ENCODE measurements at regions not wholly inside any gene's neighbourhood (a gene's known extent, or its start where the extent isn't known, plus 50 kb on each side); places are given as distances from the start of the nearest gene placed in this dataset.

DNA sequence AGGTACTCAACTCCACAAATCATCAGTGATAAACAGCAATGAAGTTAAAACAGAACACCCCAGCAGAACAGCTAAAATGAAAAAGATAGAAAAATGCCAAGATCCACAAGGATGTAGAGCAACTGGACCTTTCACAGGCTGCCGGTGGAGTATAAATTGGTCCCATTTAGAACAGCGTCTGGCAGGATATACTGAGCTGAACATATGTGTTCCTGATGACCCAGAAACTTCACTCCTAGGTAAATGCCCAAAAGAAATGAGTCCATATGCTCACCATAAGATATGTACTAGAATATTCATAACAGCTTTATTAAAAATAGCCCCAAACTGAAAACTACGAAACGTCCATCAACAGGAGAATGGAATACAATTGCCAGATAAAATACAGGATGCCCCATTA, 102.4 kb downstream of the OAT start:
- TF ChIP-seq EZH2 (IDR thresholded peaks at IDR 0.05; ENCODE audit: borderline replicate concordance) (no peak), EZH2phosphoT487 (IDR thresholded peaks at IDR 0.05; ENCODE audit: low read depth, severe bottlenecking, unreplicated experiment) (no peak)
- TF ChIP-seq, protein P1, sequence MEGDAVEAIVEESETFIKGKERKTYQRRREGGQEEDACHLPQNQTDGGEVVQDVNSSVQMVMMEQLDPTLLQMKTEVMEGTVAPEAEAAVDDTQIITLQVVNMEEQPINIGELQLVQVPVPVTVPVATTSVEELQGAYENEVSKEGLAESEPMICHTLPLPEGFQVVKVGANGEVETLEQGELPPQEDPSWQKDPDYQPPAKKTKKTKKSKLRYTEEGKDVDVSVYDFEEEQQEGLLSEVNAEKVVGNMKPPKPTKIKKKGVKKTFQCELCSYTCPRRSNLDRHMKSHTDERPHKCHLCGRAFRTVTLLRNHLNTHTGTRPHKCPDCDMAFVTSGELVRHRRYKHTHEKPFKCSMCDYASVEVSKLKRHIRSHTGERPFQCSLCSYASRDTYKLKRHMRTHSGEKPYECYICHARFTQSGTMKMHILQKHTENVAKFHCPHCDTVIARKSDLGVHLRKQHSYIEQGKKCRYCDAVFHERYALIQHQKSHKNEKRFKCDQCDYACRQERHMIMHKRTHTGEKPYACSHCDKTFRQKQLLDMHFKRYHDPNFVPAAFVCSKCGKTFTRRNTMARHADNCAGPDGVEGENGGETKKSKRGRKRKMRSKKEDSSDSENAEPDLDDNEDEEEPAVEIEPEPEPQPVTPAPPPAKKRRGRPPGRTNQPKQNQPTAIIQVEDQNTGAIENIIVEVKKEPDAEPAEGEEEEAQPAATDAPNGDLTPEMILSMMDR (IDR thresholded peaks at IDR 0.05; ENCODE audit: poor library complexity): no peak
- no peak for DNase-seq (ENCODE audit: low spot score)
- no peaks in the 10 kb centered on the region for H3K9me2 ChIP-seq (replicated peaks; ENCODE audit: insufficient read depth)
- H3K4me1 ChIP-seq (ENCODE audit: insufficient read depth): no peaks in the 10 kb centered on the region
- H3K4me2 ChIP-seq: no peak overlapping the region
- H3K4me3 ChIP-seq: no peak overlapping the region
- H3K9me3 ChIP-seq (ENCODE audit: low read depth): no peaks in the 10 kb centered on the region
- H4K20me1 ChIP-seq (ENCODE audit: insufficient read depth, poor library complexity, severe bottlenecking): no peaks in the 10 kb centered on the region
- H3K36me3 ChIP-seq (replicated peaks; ENCODE audit: insufficient read depth, low read depth): no peaks in the 10 kb centered on the region
- no peak overlapping the region for H2AFZ ChIP-seq
- no peaks in the 10 kb centered on the region for H3K79me2 ChIP-seq
- 94% methylated on average over 4 of the region's 4 CpGs for WGBS (ENCODE audit: low lambda C conversion rate, missing lambda C conversion rate)
- H3K27me3 ChIP-seq: no peaks in the 10 kb centered on the region
- H3K27ac ChIP-seq: no peak overlapping the region

DNA sequence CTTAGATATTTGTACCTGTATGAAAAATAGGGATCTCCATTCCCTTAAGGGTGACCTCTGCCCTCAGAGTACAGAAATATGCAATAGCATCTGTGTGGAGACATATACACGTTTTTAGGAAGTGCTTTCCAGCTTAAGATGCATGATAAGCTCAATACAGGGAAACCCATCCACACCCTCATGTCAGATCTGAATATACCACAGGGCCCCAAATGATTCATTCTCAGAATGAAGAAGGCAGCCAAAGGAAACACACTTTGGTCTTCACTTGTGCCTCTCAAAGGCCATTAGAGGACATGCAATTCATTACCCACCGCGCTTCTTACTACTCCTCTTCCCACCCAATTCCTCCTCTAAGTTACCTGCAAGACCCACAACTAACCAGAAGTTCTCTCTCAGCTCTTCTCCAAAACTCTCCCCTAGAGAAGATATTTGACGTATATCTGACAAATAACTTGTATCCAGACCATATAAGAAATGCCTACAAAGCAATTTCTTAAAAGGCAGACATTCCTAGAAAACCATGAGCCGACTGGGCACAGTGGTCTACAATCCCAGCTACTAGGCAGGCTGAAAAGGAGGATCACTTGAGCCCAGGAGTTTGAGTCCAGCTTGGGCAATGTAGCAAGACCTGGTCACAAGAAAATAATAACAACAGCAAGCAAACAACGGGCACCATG, 103.0 kb downstream of the OAT start:
- Histone ChIP-seq H3K27ac (no peak overlapping the region), H2AFZ (no peak overlapping the region), H3K9me2 (replicated peaks; ENCODE audit: insufficient read depth) (no peaks in the 10 kb centered on the region), H3K4me3 (no peak overlapping the region), H3K4me2 (no peak overlapping the region), H4K20me1 (ENCODE audit: insufficient read depth, poor library complexity, severe bottlenecking) (no peaks in the 10 kb centered on the region), H3K4me1 (ENCODE audit: insufficient read depth) (no peaks in the 10 kb centered on the region), H3K36me3 (replicated peaks; ENCODE audit: insufficient read depth, low read depth) (no peaks in the 10 kb centered on the region), H3K27me3 (no peaks in the 10 kb centered on the region), H3K9me3 (ENCODE audit: low read depth) (no peaks in the 10 kb centered on the region), H3K79me2 (no peaks in the 10 kb centered on the region)
- no peak for DNase-seq (ENCODE audit: low spot score)
- 72% methylated on average over 6 of the region's 6 CpGs for WGBS (ENCODE audit: low lambda C conversion rate, missing lambda C conversion rate)
- TF ChIP-seq, protein P1 (IDR thresholded peaks at IDR 0.05; ENCODE audit: poor library complexity): no peak
- TF ChIP-seq EZH2 (IDR thresholded peaks at IDR 0.05; ENCODE audit: borderline replicate concordance) (no peak), EZH2phosphoT487 (IDR thresholded peaks at IDR 0.05; ENCODE audit: low read depth, severe bottlenecking, unreplicated experiment) (no peak)

DNA sequence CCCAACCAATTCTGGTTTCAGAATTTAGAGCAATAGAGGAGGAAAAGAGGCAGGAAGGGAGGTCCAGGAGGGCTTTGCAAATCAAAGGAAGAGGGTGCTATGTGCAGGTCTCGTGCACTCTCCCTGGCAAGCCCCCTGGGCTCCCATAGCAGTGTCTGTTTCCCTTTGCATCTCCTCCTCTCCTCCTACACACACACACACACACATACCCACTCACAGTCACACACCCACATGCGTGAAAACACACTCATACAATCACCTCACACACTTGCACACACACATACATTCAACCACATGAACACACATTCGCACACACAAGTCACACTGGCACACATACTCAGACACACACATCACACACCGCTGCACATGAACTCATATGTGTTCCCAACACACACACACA, 105.3 kb downstream of the OAT start:
- no peak for DNase-seq (ENCODE audit: low spot score)
- WGBS (ENCODE audit: low lambda C conversion rate, missing lambda C conversion rate): 95% methylated on average over 4 of the region's 4 CpGs

More for the DNA sequence above, 105.3 kb downstream of the OAT start:
- Histone ChIP-seq H3K4me2 (no peak overlapping the region), H4K20me1 (ENCODE audit: insufficient read depth, poor library complexity, severe bottlenecking) (no peaks in the 10 kb centered on the region), H3K9me3 (ENCODE audit: low read depth) (no peaks in the 10 kb centered on the region), H3K79me2 (no peaks in the 10 kb centered on the region), H3K4me1 (ENCODE audit: insufficient read depth) (no peaks in the 10 kb centered on the region), H3K27ac (no peak overlapping the region), H3K36me3 (replicated peaks; ENCODE audit: insufficient read depth, low read depth) (no peaks in the 10 kb centered on the region), H3K27me3 (no peaks in the 10 kb centered on the region), H3K9me2 (replicated peaks; ENCODE audit: insufficient read depth) (no peaks in the 10 kb centered on the region), H3K4me3 (no peak overlapping the region), H2AFZ (no peak overlapping the region)
- TF ChIP-seq EZH2 (IDR thresholded peaks at IDR 0.05; ENCODE audit: borderline replicate concordance): no peak
- TF ChIP-seq EZH2phosphoT487 (IDR thresholded peaks at IDR 0.05; ENCODE audit: low read depth, severe bottlenecking, unreplicated experiment): no peak
- TF ChIP-seq, protein P1 (IDR thresholded peaks at IDR 0.05; ENCODE audit: poor library complexity): no peak
